ENCODE measurements at regions not wholly inside any gene's neighbourhood (a gene's known extent, or its start where the extent isn't known, plus 50 kb on each side); places are given as distances from the start of the nearest gene placed in this dataset.

DNA sequence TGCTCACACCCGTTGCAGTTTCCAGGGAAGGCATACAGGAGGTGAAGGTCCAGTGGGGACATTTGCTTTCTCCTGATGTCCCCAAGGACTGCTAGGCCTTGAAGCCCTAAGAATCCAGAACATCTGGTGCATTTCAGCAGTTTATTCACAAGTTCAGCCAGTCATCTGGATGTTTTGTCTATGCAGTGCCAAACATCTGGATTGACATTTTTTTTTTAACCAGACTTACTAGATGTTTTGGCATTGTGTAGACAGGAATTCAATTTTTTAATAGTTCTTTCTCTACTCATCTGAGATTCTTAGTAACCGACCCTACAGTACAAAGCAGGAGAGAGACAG lies 256.2 kb downstream of the CLIC5 start:
- no peaks in the 10 kb centered on the region for H3K79me2 ChIP-seq (ENCODE audit: control insufficient read depth, insufficient read depth, low read length)
- FAIRE-seq, result no peak
- H4K20me1 ChIP-seq (replicated peaks; ENCODE audit: control insufficient read depth, extremely low read depth, insufficient read depth, low read length), result no peaks in the 10 kb centered on the region
- H3K9ac ChIP-seq (replicated peaks; ENCODE audit: extremely low read depth, insufficient read depth, low read length), result no peak overlapping the region
- no TSS peak for BruUV-seq (replicated peaks)
- dilution Hi-C loops (cut with MboI; ENCODE audit: extremely low pct_ligation_motif_present, low sequenced_read_pairs) (no loop called here), intact Hi-C loops (cut with micrococcal nuclease) (no loop called here)
- H3K27me3 ChIP-seq (ENCODE audit: control insufficient read depth in 2 of 2, insufficient read depth in 2 of 2, low read length in 2 of 2), result no peaks in the 10 kb centered on the region
- POLR2A ChIA-PET, result interaction anchor here (0.7 kb wide), 1 partner anchor 364 kb away, joined by 3 read pairs; no protein-coding TSS in a partner anchor
- H3K4me3 ChIP-seq (replicated peaks in 1 of 3; ENCODE audit: insufficient read depth in 1 of 3, low read depth in 1 of 3, low read length in 3 of 3), result no peak overlapping the region
- no peaks in the 10 kb centered on the region for H3K4me1 ChIP-seq (ENCODE audit: control insufficient read depth, extremely low read depth, insufficient read depth, low read length)
- no peak overlapping the region for H3K4me2 ChIP-seq (ENCODE audit: insufficient read depth, low read length)
- CTCF ChIA-PET, result no interaction called here
- H3K9me3 ChIP-seq (replicated peaks; ENCODE audit: control insufficient read depth, insufficient read depth, low read length), result no peaks in the 10 kb centered on the region
- no peaks in the 10 kb centered on the region for H3K36me3 ChIP-seq (ENCODE audit: control insufficient read depth in 2 of 2, extremely low read depth in 1 of 2, insufficient read depth in 2 of 2, low read length in 2 of 2)
- no peak overlapping the region for H2AFZ ChIP-seq (ENCODE audit: low read depth, low read length)
- no peak overlapping the region for H3K27ac ChIP-seq (ENCODE audit: insufficient read depth, low read depth, low read length)
- TF ChIP-seq, protein P1, sequence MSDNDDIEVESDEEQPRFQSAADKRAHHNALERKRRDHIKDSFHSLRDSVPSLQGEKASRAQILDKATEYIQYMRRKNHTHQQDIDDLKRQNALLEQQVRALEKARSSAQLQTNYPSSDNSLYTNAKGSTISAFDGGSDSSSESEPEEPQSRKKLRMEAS (IDR thresholded peaks at IDR 0.05; ENCODE audit: insufficient read depth, insufficient read length), result no peak
- TF ChIP-seq, protein P2, sequence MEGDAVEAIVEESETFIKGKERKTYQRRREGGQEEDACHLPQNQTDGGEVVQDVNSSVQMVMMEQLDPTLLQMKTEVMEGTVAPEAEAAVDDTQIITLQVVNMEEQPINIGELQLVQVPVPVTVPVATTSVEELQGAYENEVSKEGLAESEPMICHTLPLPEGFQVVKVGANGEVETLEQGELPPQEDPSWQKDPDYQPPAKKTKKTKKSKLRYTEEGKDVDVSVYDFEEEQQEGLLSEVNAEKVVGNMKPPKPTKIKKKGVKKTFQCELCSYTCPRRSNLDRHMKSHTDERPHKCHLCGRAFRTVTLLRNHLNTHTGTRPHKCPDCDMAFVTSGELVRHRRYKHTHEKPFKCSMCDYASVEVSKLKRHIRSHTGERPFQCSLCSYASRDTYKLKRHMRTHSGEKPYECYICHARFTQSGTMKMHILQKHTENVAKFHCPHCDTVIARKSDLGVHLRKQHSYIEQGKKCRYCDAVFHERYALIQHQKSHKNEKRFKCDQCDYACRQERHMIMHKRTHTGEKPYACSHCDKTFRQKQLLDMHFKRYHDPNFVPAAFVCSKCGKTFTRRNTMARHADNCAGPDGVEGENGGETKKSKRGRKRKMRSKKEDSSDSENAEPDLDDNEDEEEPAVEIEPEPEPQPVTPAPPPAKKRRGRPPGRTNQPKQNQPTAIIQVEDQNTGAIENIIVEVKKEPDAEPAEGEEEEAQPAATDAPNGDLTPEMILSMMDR (IDR thresholded peaks at IDR 0.05; ENCODE audit: extremely low read depth in 1 of 2, insufficient read depth in 1 of 2, low read depth in 1 of 2, low read length in 2 of 2), result no peak
- no peak for TF ChIP-seq EZH2 (IDR thresholded peaks at IDR 0.05; ENCODE audit: borderline replicate concordance, low read depth, low read length, severe bottlenecking)
- TF ChIP-seq POLR2AphosphoS5 (IDR thresholded peaks at IDR 0.05; ENCODE audit: insufficient read depth, low read depth, low read length), result no peak
- TF ChIP-seq GATA2 (IDR thresholded peaks at IDR 0.05; ENCODE audit: insufficient read depth, insufficient read length, low read depth, low read length), result no peak
- TF ChIP-seq MYC (IDR thresholded peaks at IDR 0.05; ENCODE audit: low read depth, low read length), result no peak
- TF ChIP-seq POLR2A (IDR thresholded peaks at IDR 0.05; ENCODE audit: low read depth, low read length), result no peak
- no peak for TF ChIP-seq JUN (IDR thresholded peaks at IDR 0.05; ENCODE audit: borderline replicate concordance, insufficient read depth, insufficient read length, low read depth)
- no peak for TF ChIP-seq FOS (IDR thresholded peaks at IDR 0.05; ENCODE audit: borderline replicate concordance, insufficient read depth, low read length)
- no peak for DNase-seq (ENCODE audit: low read depth, low spot score)
- no peaks in the 10 kb centered on the region for H3K9me1 ChIP-seq (replicated peaks; ENCODE audit: control insufficient read depth, extremely low read depth, insufficient read depth, low read length)

Data from endothelial cell of umbilical vein (primary cell).